ENCODE measurements at regions not wholly inside any gene's neighbourhood (a gene's known extent, or its start where the extent isn't known, plus 50 kb on each side); places are given as distances from the start of the nearest gene placed in this dataset.

DNA sequence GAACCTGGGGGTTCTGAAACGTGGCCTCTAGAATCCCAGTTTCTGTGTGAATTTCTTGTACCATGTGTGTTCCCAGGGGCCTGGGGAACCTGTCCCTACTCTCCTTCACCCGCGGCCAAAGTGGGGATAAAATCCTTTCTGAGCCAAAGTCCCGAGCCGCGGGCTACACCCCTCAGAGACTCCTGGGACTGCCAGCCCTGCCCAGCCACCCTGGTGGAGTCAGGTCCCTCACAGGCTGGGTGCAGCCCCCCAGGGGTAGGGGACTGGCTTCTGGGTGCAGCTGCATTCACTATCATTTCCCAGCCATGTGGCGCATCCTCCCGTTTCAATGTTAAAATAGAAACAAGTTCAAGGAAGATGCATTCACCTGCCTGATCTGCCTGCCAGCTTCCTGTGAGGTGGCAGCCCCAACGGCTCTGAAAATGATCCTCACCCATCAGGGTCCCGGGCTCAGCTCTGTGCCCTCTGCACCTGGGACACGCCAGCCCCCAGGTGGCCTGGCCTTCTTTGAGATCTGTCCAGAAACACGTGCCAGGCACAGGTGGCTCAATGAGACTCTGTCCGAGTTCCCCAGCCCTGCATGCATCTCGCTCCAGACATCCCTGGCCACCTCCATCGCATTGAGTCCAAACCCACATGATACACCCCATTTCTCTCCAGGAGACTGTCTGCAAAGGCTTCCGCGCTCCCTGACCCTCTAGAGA lies 338.8 kb downstream of the CTTN start:
- Histone ChIP-seq H3K9me2 (replicated peaks; ENCODE audit: insufficient read depth) (no peaks in the 10 kb centered on the region), H3K27me3 (no peaks in the 10 kb centered on the region), H3K79me2 (no peaks in the 10 kb centered on the region), H3K4me2 (no peak overlapping the region), H3K36me3 (replicated peaks; ENCODE audit: insufficient read depth, low read depth) (no peaks in the 10 kb centered on the region), H3K9me3 (ENCODE audit: low read depth) (no peaks in the 10 kb centered on the region), H4K20me1 (ENCODE audit: insufficient read depth, poor library complexity, severe bottlenecking) (no peaks in the 10 kb centered on the region), H3K4me3 (no peak overlapping the region), H3K4me1 (ENCODE audit: insufficient read depth) (no peaks in the 10 kb centered on the region), H2AFZ (no peak overlapping the region), H3K27ac (no peak overlapping the region)
- DNase-seq (ENCODE audit: low spot score) = no peak
- 84% methylated on average over 17 of the region's 17 CpGs for WGBS (ENCODE audit: low lambda C conversion rate, missing lambda C conversion rate)
- TF ChIP-seq EZH2phosphoT487 (IDR thresholded peaks at IDR 0.05; ENCODE audit: low read depth, severe bottlenecking, unreplicated experiment) (no peak), EZH2 (IDR thresholded peaks at IDR 0.05; ENCODE audit: borderline replicate concordance) (no peak)
- TF ChIP-seq, protein P1, sequence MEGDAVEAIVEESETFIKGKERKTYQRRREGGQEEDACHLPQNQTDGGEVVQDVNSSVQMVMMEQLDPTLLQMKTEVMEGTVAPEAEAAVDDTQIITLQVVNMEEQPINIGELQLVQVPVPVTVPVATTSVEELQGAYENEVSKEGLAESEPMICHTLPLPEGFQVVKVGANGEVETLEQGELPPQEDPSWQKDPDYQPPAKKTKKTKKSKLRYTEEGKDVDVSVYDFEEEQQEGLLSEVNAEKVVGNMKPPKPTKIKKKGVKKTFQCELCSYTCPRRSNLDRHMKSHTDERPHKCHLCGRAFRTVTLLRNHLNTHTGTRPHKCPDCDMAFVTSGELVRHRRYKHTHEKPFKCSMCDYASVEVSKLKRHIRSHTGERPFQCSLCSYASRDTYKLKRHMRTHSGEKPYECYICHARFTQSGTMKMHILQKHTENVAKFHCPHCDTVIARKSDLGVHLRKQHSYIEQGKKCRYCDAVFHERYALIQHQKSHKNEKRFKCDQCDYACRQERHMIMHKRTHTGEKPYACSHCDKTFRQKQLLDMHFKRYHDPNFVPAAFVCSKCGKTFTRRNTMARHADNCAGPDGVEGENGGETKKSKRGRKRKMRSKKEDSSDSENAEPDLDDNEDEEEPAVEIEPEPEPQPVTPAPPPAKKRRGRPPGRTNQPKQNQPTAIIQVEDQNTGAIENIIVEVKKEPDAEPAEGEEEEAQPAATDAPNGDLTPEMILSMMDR (IDR thresholded peaks at IDR 0.05; ENCODE audit: poor library complexity) = no peak

DNA sequence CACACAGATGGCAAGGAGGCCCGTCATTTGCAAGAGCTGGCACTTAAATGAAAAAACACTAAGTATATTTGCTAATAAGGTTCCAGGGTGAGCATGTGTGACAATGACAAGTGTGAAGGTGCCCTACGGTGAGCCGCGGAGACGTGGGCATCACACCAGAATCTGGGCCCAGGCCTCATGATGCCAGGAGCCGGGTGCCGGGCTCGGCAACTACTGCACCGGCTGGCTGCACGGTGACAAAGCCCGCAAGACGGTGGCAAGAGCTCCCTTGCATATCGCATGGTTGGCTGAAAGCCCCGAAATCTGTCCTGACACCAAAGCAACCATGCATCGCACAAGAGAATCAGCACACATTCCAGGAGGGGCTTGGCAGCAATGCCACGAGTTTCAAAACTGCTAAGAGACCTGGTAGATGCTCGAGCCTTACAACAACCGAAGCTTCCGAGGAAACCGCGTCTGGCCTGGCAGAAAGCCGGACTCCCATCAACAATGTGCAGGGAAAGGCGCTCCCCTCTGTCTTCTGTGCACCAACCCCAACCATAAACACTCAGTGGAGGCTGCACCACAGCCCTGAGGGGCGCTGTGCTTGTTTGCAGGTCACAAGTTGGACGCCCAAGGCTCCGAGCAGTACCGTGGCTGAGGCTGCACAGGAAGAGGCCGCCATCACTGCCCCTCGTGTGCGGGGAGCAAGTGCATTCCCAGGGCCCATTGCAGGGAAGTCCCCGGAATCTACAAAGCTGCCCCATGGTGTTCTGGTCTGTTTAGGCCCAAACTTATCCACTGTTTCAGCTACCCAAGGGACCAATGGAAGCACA lies 339.7 kb downstream of the CTTN start:
- TF ChIP-seq, protein P1 (IDR thresholded peaks at IDR 0.05; ENCODE audit: poor library complexity) = no peak
- no peak for TF ChIP-seq EZH2 (IDR thresholded peaks at IDR 0.05; ENCODE audit: borderline replicate concordance)
- no peak for TF ChIP-seq EZH2phosphoT487 (IDR thresholded peaks at IDR 0.05; ENCODE audit: low read depth, severe bottlenecking, unreplicated experiment)
- Histone ChIP-seq H3K4me1 (ENCODE audit: insufficient read depth) (peaks cover 4% of the 10 kb centered on the region), H3K9me2 (replicated peaks; ENCODE audit: insufficient read depth) (no peaks in the 10 kb centered on the region), H3K79me2 (no peaks in the 10 kb centered on the region), H4K20me1 (ENCODE audit: insufficient read depth, poor library complexity, severe bottlenecking) (no peaks in the 10 kb centered on the region), H3K9me3 (ENCODE audit: low read depth) (no peaks in the 10 kb centered on the region), H3K27ac (no peak overlapping the region), H2AFZ (no peak overlapping the region), H3K27me3 (no peaks in the 10 kb centered on the region), H3K36me3 (replicated peaks; ENCODE audit: insufficient read depth, low read depth) (no peaks in the 10 kb centered on the region), H3K4me2 (no peak overlapping the region), H3K4me3 (no peak overlapping the region)
- DNase-seq (ENCODE audit: low spot score) = no peak
- WGBS (ENCODE audit: low lambda C conversion rate, missing lambda C conversion rate) = 95% methylated on average over 31 of the region's 31 CpGs

DNA sequence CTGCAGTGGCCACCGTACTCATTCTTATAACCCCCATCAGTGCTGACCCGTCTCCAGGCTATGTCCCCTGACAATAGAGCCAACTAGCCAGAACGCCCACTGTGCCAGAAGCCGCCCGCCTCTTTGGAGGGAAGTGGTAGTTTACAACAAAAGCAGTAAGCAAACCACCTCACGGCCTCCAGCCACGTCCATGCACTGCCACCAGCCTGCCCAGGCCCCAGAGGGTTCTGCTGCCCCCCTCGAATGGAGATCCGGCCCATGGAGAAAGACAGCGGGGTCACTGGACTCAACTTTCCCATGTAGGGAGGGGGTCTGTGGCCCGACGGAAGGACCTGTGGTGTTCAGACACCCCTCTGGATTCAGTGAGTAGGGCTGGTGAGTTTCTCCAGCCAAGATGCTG lies 340.3 kb downstream of the CTTN start:
- peaks cover 5% of the 10 kb centered on the region for H3K4me1 ChIP-seq (ENCODE audit: insufficient read depth)
- no peak overlapping the region for H3K4me2 ChIP-seq
- H3K4me3 ChIP-seq = no peak overlapping the region
- no peaks in the 10 kb centered on the region for H3K9me3 ChIP-seq (ENCODE audit: low read depth)
- DNase-seq (ENCODE audit: low spot score) = no peak
- H3K36me3 ChIP-seq (replicated peaks; ENCODE audit: insufficient read depth, low read depth) = no peaks in the 10 kb centered on the region
- TF ChIP-seq EZH2 (IDR thresholded peaks at IDR 0.05; ENCODE audit: borderline replicate concordance) (no peak), EZH2phosphoT487 (IDR thresholded peaks at IDR 0.05; ENCODE audit: low read depth, severe bottlenecking, unreplicated experiment) (no peak)
- TF ChIP-seq, protein P1 (IDR thresholded peaks at IDR 0.05; ENCODE audit: poor library complexity) = no peak
- WGBS (ENCODE audit: low lambda C conversion rate, missing lambda C conversion rate) = 96% methylated on average over 11 of the region's 12 CpGs
- H3K9me2 ChIP-seq (replicated peaks; ENCODE audit: insufficient read depth) = no peaks in the 10 kb centered on the region
- no peak overlapping the region for H2AFZ ChIP-seq
- H4K20me1 ChIP-seq (ENCODE audit: insufficient read depth, poor library complexity, severe bottlenecking) = no peaks in the 10 kb centered on the region
- H3K79me2 ChIP-seq = no peaks in the 10 kb centered on the region
- no peak overlapping the region for H3K27ac ChIP-seq
- no peaks in the 10 kb centered on the region for H3K27me3 ChIP-seq
